ENCODE measurements at regions not wholly inside any gene's neighbourhood (a gene's known extent, or its start where the extent isn't known, plus 50 kb on each side); places are given as distances from the start of the nearest gene placed in this dataset.

DNA sequence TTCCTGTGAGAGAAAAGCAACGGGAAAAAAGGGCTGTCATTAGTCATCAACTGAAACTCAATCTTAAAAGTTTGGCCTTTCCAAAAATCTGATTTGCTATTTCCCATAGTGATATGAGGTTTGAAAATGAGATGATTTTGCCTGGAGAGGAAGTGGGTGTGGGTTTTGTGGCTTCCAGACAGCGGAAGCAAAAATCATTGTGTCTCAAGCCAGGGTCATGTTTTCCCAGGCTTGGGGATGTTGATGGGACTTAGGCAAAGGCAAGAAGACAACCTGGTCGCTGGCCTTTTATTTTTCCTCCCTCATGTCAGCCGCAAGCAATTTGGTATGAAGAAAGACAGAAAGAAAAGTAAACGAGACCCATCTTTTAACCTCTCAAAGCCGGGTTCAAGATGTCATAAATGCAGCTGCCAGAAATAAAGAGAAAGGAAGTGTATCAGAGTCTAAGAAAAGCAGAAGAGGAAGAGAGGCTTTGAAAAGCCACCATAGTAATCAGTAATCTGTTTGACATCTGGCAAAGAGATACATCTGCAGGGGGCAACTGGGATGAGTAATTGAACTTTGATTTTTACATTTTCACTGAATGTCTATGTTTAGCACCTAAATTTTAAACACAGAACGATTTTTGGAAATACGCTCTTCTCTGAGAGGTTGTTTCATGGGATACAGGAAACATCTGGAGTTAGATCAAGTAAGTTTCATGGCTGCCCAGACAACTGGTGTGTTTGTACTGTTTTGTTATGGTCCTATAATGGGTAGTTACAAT, 521.6 kb upstream of the SLIT2 start:
- ChIA-PET SMC1A (ENCODE audit: uncharacterized antibody, unreplicated experiment) (interaction anchor here (0.6 kb wide), 1 partner anchor 345 kb away, joined by 3 read pairs; no protein-coding TSS in a partner anchor), POLR2A (no interaction called here), RAD21 (ENCODE audit: unreplicated experiment) (no interaction called here), CTCF (no interaction called here)
- Histone ChIP-seq H4K20me1 (ENCODE audit: control insufficient read depth, insufficient read depth) (no peaks in the 10 kb centered on the region), H3K79me2 (ENCODE audit: control insufficient read depth, insufficient read depth, low read length) (no peaks in the 10 kb centered on the region), H3K4me1 (ENCODE audit: control insufficient read depth, insufficient read depth, low read length) (no peaks in the 10 kb centered on the region), H3K27me3 (replicated peaks in 1 of 2; ENCODE audit: control insufficient read depth in 2 of 2, insufficient read depth in 2 of 2, low read length in 1 of 2) (no peaks in the 10 kb centered on the region), H2AFZ (ENCODE audit: control insufficient read depth, low read depth, low read length) (no peak overlapping the region), H3K9me3 (replicated peaks; ENCODE audit: control insufficient read depth, insufficient read depth, low read length) (no peaks in the 10 kb centered on the region), H3K4me2 (ENCODE audit: control insufficient read depth, insufficient read depth) (no peak overlapping the region), H3K27ac (ENCODE audit: control insufficient read depth, insufficient read depth) (no peak overlapping the region), H3K9ac (ENCODE audit: control insufficient read depth, insufficient read depth, low read length) (no peak overlapping the region), H3K4me3 (no peak overlapping the region), H3K36me3 (ENCODE audit: control insufficient read depth in 2 of 2, insufficient read depth in 2 of 2, low read length in 1 of 2) (no peaks in the 10 kb centered on the region)
- FAIRE-seq (no peak), ATAC-seq (no peak), DNase-seq (ENCODE audit: low read depth, low spot score) (no peak)
- in situ Hi-C loops (cut with MboI) (no loop called here), intact Hi-C loops (cut with micrococcal nuclease; ENCODE audit: unreplicated experiment) (no loop called here)
- WGBS (ENCODE audit: insufficient coverage, insufficient replicate concordance, low lambda C conversion rate, missing lambda C conversion rate), result 6% methylated on average over 8 of the region's 8 CpGs
- no TSS peak for BruUV-seq (replicated peaks)
- TF ChIP-seq NFXL1 (IDR thresholded peaks at IDR 0.05; ENCODE audit: borderline replicate concordance) (no peak), ETV6 (conservative IDR thresholded peaks at IDR 0.05 in 1 of 2, IDR thresholded peaks at IDR 0.05 in 1 of 2; ENCODE audit: borderline replicate concordance in 1 of 2, low read depth in 1 of 2) (no peak), SP1 (IDR thresholded peaks at IDR 0.05; ENCODE audit: low read depth, low read length) (no peak), MYB (IDR thresholded peaks at IDR 0.05; ENCODE audit: borderline replicate concordance, low read depth, low read length) (no peak), POLR2A (IDR thresholded peaks at IDR 0.05; ENCODE audit: low read depth, low read length) (no peak), CHD4 (IDR thresholded peaks at IDR 0.05) (no peak), SREBF2 (IDR thresholded peaks at IDR 0.05; ENCODE audit: low read length) (no peak), ZNF217 (IDR thresholded peaks at IDR 0.05) (no peak), IRF3 (IDR thresholded peaks at IDR 0.05) (no peak), NR2F1 (conservative IDR thresholded peaks at IDR 0.05) (no peak), BRCA1 (IDR thresholded peaks at IDR 0.05; ENCODE audit: low read depth, low read length) (no peak), ZNF274 (IDR thresholded peaks at IDR 0.05; ENCODE audit: insufficient read depth, insufficient read length) (no peak), WRNIP1 (IDR thresholded peaks at IDR 0.05; ENCODE audit: borderline replicate concordance, low read depth, low read length) (no peak)
- TF ChIP-seq, protein P1, sequence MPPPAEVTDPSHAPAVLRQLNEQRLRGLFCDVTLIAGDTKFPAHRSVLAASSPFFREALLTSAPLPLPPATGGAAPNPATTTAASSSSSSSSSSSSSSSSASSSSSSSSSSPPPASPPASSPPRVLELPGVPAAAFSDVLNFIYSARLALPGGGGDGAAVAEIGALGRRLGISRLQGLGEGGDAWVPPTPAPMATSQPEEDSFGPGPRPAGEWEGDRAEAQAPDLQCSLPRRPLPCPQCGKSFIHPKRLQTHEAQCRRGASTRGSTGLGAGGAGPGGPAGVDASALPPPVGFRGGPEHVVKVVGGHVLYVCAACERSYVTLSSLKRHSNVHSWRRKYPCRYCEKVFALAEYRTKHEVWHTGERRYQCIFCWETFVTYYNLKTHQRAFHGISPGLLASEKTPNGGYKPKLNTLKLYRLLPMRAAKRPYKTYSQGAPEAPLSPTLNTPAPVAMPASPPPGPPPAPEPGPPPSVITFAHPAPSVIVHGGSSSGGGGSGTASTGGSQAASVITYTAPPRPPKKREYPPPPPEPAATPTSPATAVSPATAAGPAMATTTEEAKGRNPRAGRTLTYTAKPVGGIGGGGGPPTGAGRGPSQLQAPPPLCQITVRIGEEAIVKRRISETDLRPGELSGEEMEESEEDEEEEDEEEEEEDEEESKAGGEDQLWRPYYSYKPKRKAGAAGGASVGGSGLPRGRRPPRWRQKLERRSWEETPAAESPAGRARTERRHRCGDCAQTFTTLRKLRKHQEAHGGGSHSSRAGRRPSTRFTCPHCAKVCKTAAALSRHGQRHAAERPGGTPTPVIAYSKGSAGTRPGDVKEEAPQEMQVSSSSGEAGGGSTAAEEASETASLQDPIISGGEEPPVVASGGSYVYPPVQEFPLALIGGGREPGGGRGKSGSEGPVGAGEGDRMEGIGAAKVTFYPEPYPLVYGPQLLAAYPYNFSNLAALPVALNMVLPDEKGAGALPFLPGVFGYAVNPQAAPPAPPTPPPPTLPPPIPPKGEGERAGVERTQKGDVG (CRISPR knock-in tag; IDR thresholded peaks at IDR 0.05), result no peak
- TF ChIP-seq, protein P2, sequence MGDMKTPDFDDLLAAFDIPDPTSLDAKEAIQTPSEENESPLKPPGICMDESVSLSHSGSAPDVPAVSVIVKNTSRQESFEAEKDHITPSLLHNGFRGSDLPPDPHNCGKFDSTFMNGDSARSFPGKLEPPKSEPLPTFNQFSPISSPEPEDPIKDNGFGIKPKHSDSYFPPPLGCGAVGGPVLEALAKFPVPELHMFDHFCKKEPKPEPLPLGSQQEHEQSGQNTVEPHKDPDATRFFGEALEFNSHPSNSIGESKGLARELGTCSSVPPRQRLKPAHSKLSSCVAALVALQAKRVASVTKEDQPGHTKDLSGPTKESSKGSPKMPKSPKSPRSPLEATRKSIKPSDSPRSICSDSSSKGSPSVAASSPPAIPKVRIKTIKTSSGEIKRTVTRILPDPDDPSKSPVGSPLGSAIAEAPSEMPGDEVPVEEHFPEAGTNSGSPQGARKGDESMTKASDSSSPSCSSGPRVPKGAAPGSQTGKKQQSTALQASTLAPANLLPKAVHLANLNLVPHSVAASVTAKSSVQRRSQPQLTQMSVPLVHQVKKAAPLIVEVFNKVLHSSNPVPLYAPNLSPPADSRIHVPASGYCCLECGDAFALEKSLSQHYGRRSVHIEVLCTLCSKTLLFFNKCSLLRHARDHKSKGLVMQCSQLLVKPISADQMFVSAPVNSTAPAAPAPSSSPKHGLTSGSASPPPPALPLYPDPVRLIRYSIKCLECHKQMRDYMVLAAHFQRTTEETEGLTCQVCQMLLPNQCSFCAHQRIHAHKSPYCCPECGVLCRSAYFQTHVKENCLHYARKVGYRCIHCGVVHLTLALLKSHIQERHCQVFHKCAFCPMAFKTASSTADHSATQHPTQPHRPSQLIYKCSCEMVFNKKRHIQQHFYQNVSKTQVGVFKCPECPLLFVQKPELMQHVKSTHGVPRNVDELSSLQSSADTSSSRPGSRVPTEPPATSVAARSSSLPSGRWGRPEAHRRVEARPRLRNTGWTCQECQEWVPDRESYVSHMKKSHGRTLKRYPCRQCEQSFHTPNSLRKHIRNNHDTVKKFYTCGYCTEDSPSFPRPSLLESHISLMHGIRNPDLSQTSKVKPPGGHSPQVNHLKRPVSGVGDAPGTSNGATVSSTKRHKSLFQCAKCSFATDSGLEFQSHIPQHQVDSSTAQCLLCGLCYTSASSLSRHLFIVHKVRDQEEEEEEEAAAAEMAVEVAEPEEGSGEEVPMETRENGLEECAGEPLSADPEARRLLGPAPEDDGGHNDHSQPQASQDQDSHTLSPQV (IDR thresholded peaks at IDR 0.05), result no peak

Measured in GM12878 (cell line).